HG02973 (cell line): ENCODE measurements at regions not wholly inside any gene's neighbourhood (a gene's known extent, or its start where the extent isn't known, plus 50 kb on each side); places are given as distances from the start of the nearest gene placed in this dataset.
A peak's percentile ranks its signal among the peaks of the same experiment; 100 is the strongest.

Experiments used
- ATAC-seq: cut with Tn5 transposase; IDR thresholded peaks from one replicate; pipeline ENCODE4 v1.9.1; 2021; ENCODE audit warnings: moderate library complexity; ENCODE audit not compliant: unreplicated experiment

GRCh38 chr6:148140772-148141557 lies 201.7 kb upstream of the SASH1 start:
- no peak for ATAC-seq

- ATAC-seq = no peak
These were observed 199.8 kb upstream of the SASH1 start for GRCh38 chr6:148142821-148143220.

- ATAC-seq = no peak
These were observed 198.9 kb upstream of the SASH1 start for GRCh38 chr6:148143771-148144170.

GRCh38 chr6:148144917-148145521 lies 197.6 kb upstream of the SASH1 start:
- ATAC-seq = peak; percentile 62

GRCh38 chr6:148146717-148147462 lies 195.7 kb upstream of the SASH1 start:
- no peak for ATAC-seq

- no peak for ATAC-seq
These were observed 195.2 kb upstream of the SASH1 start for GRCh38 chr6:148147463-148147830.

GRCh38 chr6:148151896-148152643 lies 190.6 kb upstream of the SASH1 start:
- ATAC-seq = no peak

GRCh38 chr6:148154668-148155067 lies 188.0 kb upstream of the SASH1 start:
- no peak for ATAC-seq

GRCh38 chr6:148155293-148155692 lies 187.3 kb upstream of the SASH1 start:
- ATAC-seq = no peak

- no peak for ATAC-seq
These were observed 184.8 kb upstream of the SASH1 start for GRCh38 chr6:148157841-148158240.

- no peak for ATAC-seq
These were observed 178.0 kb upstream of the SASH1 start for GRCh38 chr6:148164645-148165044.

- ATAC-seq = no peak
These were observed 176.2 kb upstream of the SASH1 start for GRCh38 chr6:148166339-148166968.

GRCh38 chr6:148169706-148170105 lies 172.9 kb upstream of the SASH1 start:
- ATAC-seq = no peak

GRCh38 chr6:148170286-148170685 lies 172.4 kb upstream of the SASH1 start:
- no peak for ATAC-seq

GRCh38 chr6:148173548-148173947 lies 169.1 kb upstream of the SASH1 start:
- no peak for ATAC-seq

- no peak for ATAC-seq
These were observed 167.0 kb upstream of the SASH1 start for GRCh38 chr6:148175550-148176188.

GRCh38 chr6:148177589-148178233 lies 164.9 kb upstream of the SASH1 start:
- ATAC-seq = no peak

- ATAC-seq = no peak
These were observed 162.9 kb upstream of the SASH1 start for GRCh38 chr6:148179786-148180185.

- no peak for ATAC-seq
These were observed 160.3 kb upstream of the SASH1 start for GRCh38 chr6:148182378-148182777.

GRCh38 chr6:148183776-148184175 lies 158.9 kb upstream of the SASH1 start:
- no peak for ATAC-seq
